DND-41 (cell line): ENCODE measurements at regions not wholly inside any gene's neighbourhood (a gene's known extent, or its start where the extent isn't known, plus 50 kb on each side); places are given as distances from the start of the nearest gene placed in this dataset.

ENCODE experiments used
- ATAC-seq: fragments of 200-7000 bp; cut with Tn5 transposase; 3 replicates; pipeline ENCODE4 v1.9.1; 2021; ENCODE audit warnings: low read depth; ENCODE audit not compliant: insufficient read depth
- DNase-seq: peaks from one replicate; pipeline ENCODE4 v3.0.0-alpha.2; 2020
- H2AFZ ChIP-seq: 2 replicates; pipeline ENCODE4 v1.6.0; 2012; ENCODE audit warnings: low read depth, low read length
- H3K27ac ChIP-seq: 2 replicates; pipeline ENCODE4 v1.5.1; 2012; ENCODE audit warnings: low read length, inconsistent platforms
- H3K27me3 ChIP-seq: fragments of 200-600 bp; sonication (generic); 2 replicates; pipeline ENCODE4 v1.6.0; 2012; ENCODE audit warnings: low read length, mild to moderate bottlenecking, inconsistent platforms; ENCODE audit not compliant: insufficient read depth, poor library complexity
- H3K36me3 ChIP-seq: 2 replicates; pipeline ENCODE4 v1.5.1; 2012; ENCODE audit warnings: low read length, inconsistent platforms; ENCODE audit not compliant: insufficient read depth
- H3K4me1 ChIP-seq: 2 replicates; pipeline ENCODE4 v1.5.1; 2012; ENCODE audit warnings: mild to moderate bottlenecking, low read length; ENCODE audit not compliant: insufficient read depth
- H3K4me2 ChIP-seq: 2 replicates; pipeline ENCODE4 v1.6.0; 2012; ENCODE audit warnings: mild to moderate bottlenecking, moderate library complexity, low read length, inconsistent platforms; ENCODE audit not compliant: insufficient read depth
- H3K4me3 ChIP-seq, 2 experiments: fragments of 200-600 bp in 1 of 2; shearing (Covaris generic) in 1 of 2; 2 replicates each; pipeline ENCODE4 v1.5.1; 2012 to 2016; ENCODE audit warnings: inconsistent platforms in 2 of 2, low read length in 2 of 2, mild to moderate bottlenecking in 2 of 2, low read depth in 1 of 2, moderate library complexity in 1 of 2
- H3K79me2 ChIP-seq: 2 replicates; pipeline ENCODE4 v1.6.0; 2012; ENCODE audit warnings: low read length, inconsistent platforms; ENCODE audit not compliant: insufficient read depth
- H3K9ac ChIP-seq: 2 replicates; pipeline ENCODE4 v1.6.0; 2012; ENCODE audit warnings: low read depth, mild to moderate bottlenecking, inconsistent platforms, low read length, moderate library complexity
- H3K9me3 ChIP-seq: 2 replicates; pipeline ENCODE4 v1.5.1; 2012; ENCODE audit warnings: low read length, moderate library complexity, mild to moderate bottlenecking, inconsistent platforms; ENCODE audit not compliant: insufficient read depth, severe bottlenecking
- H4K20me1 ChIP-seq: 2 replicates; pipeline ENCODE4 v1.6.0; 2012; ENCODE audit warnings: low read length; ENCODE audit not compliant: insufficient read depth
- CTCF ChIP-seq: IDR thresholded peaks from 2 replicates; pipeline ENCODE4 v1.5.1; 2012; ENCODE audit warnings: borderline replicate concordance, low read length, moderate library complexity, mild to moderate bottlenecking; ENCODE audit not compliant: poor library complexity, severe bottlenecking; ENCODE audit errors: extremely low read depth
- EZH2 ChIP-seq: IDR thresholded peaks from 3 replicates; pipeline ENCODE4 v1.6.1; 2012; ENCODE audit warnings: borderline replicate concordance, low read depth, mild to moderate bottlenecking, moderate library complexity, low read length, inconsistent platforms; ENCODE audit not compliant: severe bottlenecking

DNA sequence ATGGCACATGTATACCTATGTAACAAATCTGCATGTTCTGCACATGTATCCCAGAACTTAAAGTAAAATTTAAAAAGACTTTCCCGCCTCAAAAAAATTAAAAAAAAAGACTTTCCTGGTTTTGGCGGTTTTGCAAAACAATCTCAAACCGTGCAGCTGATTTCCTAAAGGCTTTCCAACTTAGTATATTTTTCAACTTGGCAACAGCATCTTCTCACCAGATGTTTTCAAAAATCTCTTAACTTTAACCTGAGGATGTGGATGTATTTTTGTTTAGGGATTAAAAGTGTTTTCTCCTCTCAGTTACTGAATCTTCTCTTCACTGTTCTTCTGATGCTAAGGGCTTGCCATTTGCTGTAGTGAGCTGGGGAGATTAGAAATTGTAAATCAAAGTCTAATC lies 96.5 kb upstream of the PLPP4 start:
- H3K4me1 ChIP-seq, result no peaks in the 10 kb centered on the region
- no peaks in the 10 kb centered on the region for H4K20me1 ChIP-seq
- no peaks in the 10 kb centered on the region for H3K79me2 ChIP-seq
- no peak for DNase-seq
- H3K27ac ChIP-seq, result no peak overlapping the region
- no peak overlapping the region for H3K4me2 ChIP-seq
- no peak overlapping the region for H2AFZ ChIP-seq
- TF ChIP-seq EZH2 (no peak), CTCF (no peak)
- H3K36me3 ChIP-seq, result no peaks in the 10 kb centered on the region
- no peak overlapping the region for H3K4me3 ChIP-seq
- H3K9me3 ChIP-seq, result no peaks in the 10 kb centered on the region
- peaks cover 2% of the 10 kb centered on the region for H3K27me3 ChIP-seq
- no peak overlapping the region for H3K9ac ChIP-seq
- no peak for ATAC-seq

- Histone ChIP-seq H4K20me1 (no peaks in the 10 kb centered on the region), H3K4me3 (no peak overlapping the region), H3K9ac (no peak overlapping the region), H3K4me1 (no peaks in the 10 kb centered on the region), H3K27ac (no peak overlapping the region), H3K36me3 (no peaks in the 10 kb centered on the region), H3K4me2 (no peak overlapping the region), H3K9me3 (no peaks in the 10 kb centered on the region), H3K27me3 (peaks cover 15% of the 10 kb centered on the region), H3K79me2 (no peaks in the 10 kb centered on the region), H2AFZ (no peak overlapping the region)
- TF ChIP-seq EZH2 (no peak), CTCF (no peak)
- ATAC-seq, result no peak
- no peak for DNase-seq
Observed at GRCh38 chr10:120365872-120366271, 91.2 kb upstream of the PLPP4 start.

GRCh38 chr10:120367341-120367740 lies 89.7 kb upstream of the PLPP4 start:
- no peaks in the 10 kb centered on the region for H3K36me3 ChIP-seq
- no peaks in the 10 kb centered on the region for H3K79me2 ChIP-seq
- no peak for TF ChIP-seq EZH2
- no peak for TF ChIP-seq CTCF
- H4K20me1 ChIP-seq, result no peaks in the 10 kb centered on the region
- ATAC-seq (no peak), DNase-seq (no peak)
- no peak overlapping the region for H3K4me3 ChIP-seq
- no peak overlapping the region for H3K9ac ChIP-seq
- H3K27ac ChIP-seq, result no peak overlapping the region
- no peak overlapping the region for H2AFZ ChIP-seq
- H3K27me3 ChIP-seq, result peaks cover 15% of the 10 kb centered on the region
- H3K9me3 ChIP-seq, result no peaks in the 10 kb centered on the region
- no peak overlapping the region for H3K4me2 ChIP-seq
- no peaks in the 10 kb centered on the region for H3K4me1 ChIP-seq

- Histone ChIP-seq H4K20me1 (no peaks in the 10 kb centered on the region), H3K27me3 (peaks cover 15% of the 10 kb centered on the region), H3K9me3 (no peaks in the 10 kb centered on the region), H2AFZ (no peak overlapping the region), H3K27ac (no peak overlapping the region), H3K36me3 (no peaks in the 10 kb centered on the region), H3K4me1 (no peaks in the 10 kb centered on the region), H3K4me3 (no peak overlapping the region), H3K79me2 (no peaks in the 10 kb centered on the region), H3K9ac (no peak overlapping the region), H3K4me2 (no peak overlapping the region)
- TF ChIP-seq CTCF (no peak), EZH2 (no peak)
- ATAC-seq, result no peak
- no peak for DNase-seq
Observed at GRCh38 chr10:120368338-120368737, 88.7 kb upstream of the PLPP4 start.
